Effector memory CD8-positive, alpha-beta T cell (primary cell): ENCODE measurements at regions not wholly inside any gene's neighbourhood (a gene's known extent, or its start where the extent isn't known, plus 50 kb on each side); places are given as distances from the start of the nearest gene placed in this dataset.

ENCODE experiments used
- ATAC-seq: fragments of 150-1000 bp; cut with Tn5 transposase; replicated peaks from 2 replicates; pipeline ENCODE4 v1.10.0; 2021; ENCODE audit warnings: mild to moderate bottlenecking, moderate library complexity
- DNase-seq, 3 experiments: peaks; one replicate each; pipeline ENCODE4 v3.0.0; 2021
- H3K27ac Mint-ChIP-seq, 2 donors: one replicate each; pipeline ENCODE4 v1.8.0; 2022; ENCODE audit warnings: mild to moderate bottlenecking in 2 of 2, mixed read lengths in 2 of 2, moderate library complexity in 2 of 2
- H3K27me3 Mint-ChIP-seq, 2 donors: one replicate each; pipeline ENCODE4 v1.8.0; 2022; ENCODE audit warnings: mixed read lengths in 2 of 2
- H3K36me3 Mint-ChIP-seq: one replicate; pipeline ENCODE4 v1.8.0; 2022; ENCODE audit warnings: mild to moderate bottlenecking, moderate library complexity, mixed read lengths; ENCODE audit not compliant: insufficient read depth
- H3K4me1 Mint-ChIP-seq, 2 donors: one replicate each; pipeline ENCODE4 v1.8.0; 2022; ENCODE audit warnings: low read depth in 2 of 2, mixed read lengths in 2 of 2
- H3K4me3 Mint-ChIP-seq, 2 donors: one replicate each; pipeline ENCODE4 v1.8.0; 2022; ENCODE audit warnings: mild to moderate bottlenecking in 2 of 2, mixed read lengths in 2 of 2, moderate library complexity in 2 of 2
- H3K9me3 Mint-ChIP-seq, 2 donors: one replicate each; pipeline ENCODE4 v1.8.0; 2022; ENCODE audit warnings: mixed read lengths in 2 of 2

- H3K4me3 Mint-ChIP-seq, result no peak overlapping the region
- no peak for ATAC-seq
- H3K36me3 Mint-ChIP-seq, result no peaks in the 10 kb centered on the region
- H3K9me3 Mint-ChIP-seq, result no peaks in the 10 kb centered on the region
- H3K27me3 Mint-ChIP-seq, result no peaks in the 10 kb centered on the region
- no peak for DNase-seq
- no peaks in the 10 kb centered on the region for H3K4me1 Mint-ChIP-seq
- no peak overlapping the region for H3K27ac Mint-ChIP-seq
Measured at GRCh38 chr18:11327391-11328009, 178.1 kb upstream of the PIEZO2 start.

DNA sequence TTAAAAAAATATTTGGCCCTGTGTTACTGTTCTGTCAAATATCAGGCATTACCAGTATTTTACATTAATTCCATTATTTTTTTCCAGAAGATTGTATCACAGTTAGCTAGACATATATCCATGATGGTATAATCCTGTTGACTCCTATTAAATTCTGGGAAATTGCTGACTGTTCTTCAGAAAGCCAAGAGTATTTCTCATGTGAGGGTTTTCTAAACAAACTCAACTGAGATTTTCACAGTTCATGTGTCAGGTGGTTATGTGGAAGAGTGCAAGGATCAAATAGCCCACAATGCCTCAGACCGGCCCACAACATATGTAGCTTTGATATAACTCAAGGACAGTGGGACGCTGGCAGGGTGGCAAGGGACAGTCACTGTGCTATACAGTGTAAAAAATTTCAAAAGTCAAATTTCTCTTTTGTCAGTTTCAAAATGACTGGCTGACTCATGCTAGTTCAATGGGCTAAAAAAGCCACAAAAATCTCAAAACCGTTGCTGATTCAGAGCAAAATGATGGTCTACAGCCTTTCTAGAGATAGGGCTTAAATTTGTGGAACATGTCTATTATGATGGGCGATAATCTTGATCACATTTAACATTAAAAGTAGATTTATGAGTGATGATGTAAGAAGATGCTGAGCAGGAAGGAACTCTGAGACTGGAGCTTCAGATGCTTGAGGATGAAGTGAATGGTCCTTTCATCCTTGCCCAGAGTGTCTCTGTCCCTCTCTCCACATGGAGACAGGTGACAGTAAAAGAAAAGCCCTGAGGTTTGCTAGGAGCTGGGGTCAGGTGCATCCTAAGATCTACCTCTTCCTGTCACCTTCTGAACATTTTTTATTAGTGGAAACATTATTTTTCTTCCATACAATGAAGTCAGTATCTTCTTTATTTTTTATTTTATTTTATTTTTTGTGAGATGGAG is 175.8 kb upstream of the PIEZO2 start:
- H3K27me3 Mint-ChIP-seq, result no peaks in the 10 kb centered on the region
- no peak overlapping the region for H3K4me3 Mint-ChIP-seq
- H3K9me3 Mint-ChIP-seq, result no peaks in the 10 kb centered on the region
- no peak overlapping the region for H3K27ac Mint-ChIP-seq
- DNase-seq (no peak), ATAC-seq (no peak)
- no peaks in the 10 kb centered on the region for H3K4me1 Mint-ChIP-seq
- no peaks in the 10 kb centered on the region for H3K36me3 Mint-ChIP-seq

GRCh38 chr18:11324510-11324909 is 175.1 kb upstream of the PIEZO2 start:
- Mint-ChIP-seq H3K4me3 (no peak overlapping the region), H3K9me3 (no peaks in the 10 kb centered on the region), H3K4me1 (no peaks in the 10 kb centered on the region), H3K27me3 (no peaks in the 10 kb centered on the region), H3K27ac (no peak overlapping the region), H3K36me3 (no peaks in the 10 kb centered on the region)
- ATAC-seq (no peak), DNase-seq (no peak)

DNA sequence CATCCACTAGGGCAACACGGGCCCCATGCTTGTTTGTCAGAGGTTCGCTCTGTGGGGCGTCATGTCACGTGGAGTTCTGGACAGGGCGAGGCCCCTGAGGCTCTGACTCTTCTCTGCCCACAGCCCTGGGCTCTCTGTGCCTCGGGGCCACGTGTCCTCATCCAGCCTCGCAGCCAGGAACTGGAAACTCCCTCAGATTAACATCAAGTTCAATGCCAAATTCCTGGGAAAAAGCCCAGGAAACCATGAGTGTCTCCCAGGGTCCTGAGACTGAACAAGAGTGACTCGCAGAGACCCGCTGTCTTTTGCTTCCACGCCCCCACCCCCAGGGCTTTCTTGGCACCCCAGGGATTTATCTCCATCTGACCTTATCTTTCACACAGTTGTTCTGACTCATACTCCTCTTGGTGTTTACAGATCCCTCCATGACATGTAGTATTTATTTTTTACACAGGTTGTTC is 174.0 kb upstream of the PIEZO2 start:
- no peak overlapping the region for H3K27ac Mint-ChIP-seq
- H3K4me3 Mint-ChIP-seq, result no peak overlapping the region
- H3K27me3 Mint-ChIP-seq, result no peaks in the 10 kb centered on the region
- no peaks in the 10 kb centered on the region for H3K4me1 Mint-ChIP-seq
- ATAC-seq (no peak), DNase-seq (no peak)
- H3K9me3 Mint-ChIP-seq, result no peaks in the 10 kb centered on the region
- no peaks in the 10 kb centered on the region for H3K36me3 Mint-ChIP-seq

DNA sequence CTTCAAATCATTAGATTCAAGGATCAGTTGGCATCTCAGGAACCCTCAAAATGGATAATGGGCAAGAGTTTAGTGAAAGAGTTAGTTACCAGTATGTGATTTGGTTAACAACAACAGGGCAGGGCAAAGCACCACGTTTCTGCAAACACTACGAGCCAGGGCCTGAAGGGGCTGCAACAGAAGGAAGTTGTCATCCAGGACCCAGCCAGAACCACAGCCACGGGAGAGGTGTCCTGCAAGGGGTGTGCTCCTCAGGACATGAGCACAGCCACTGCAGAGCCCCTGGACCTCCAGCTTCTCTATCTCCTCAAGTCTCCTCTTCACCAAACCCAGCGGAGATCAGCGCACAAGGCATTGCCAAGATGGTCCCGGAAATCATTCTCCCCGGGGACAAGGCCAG is 173.3 kb upstream of the PIEZO2 start:
- no peak for DNase-seq
- Mint-ChIP-seq H3K36me3 (no peaks in the 10 kb centered on the region), H3K4me3 (no peak overlapping the region), H3K9me3 (no peaks in the 10 kb centered on the region), H3K4me1 (no peaks in the 10 kb centered on the region), H3K27me3 (no peaks in the 10 kb centered on the region), H3K27ac (no peak overlapping the region)
- ATAC-seq, result no peak

DNA sequence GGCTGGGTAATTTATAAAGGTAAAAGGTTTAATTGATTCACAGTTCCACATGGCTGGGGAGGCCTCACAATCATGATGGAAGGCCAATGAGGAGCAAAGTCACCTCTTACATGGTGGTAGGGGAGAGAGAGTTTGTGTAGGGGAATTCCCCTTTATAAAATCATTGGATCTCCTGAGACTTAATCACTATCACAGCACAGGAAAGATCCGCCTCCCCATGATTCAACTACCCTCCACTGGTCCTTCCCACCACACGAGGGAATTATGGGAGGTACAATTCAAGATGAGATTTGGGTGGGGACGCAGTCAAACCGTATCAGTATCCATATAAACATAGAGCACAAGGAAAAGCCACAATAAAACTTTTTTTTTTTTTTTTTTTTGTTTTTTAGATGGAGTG is 172.6 kb upstream of the PIEZO2 start:
- Mint-ChIP-seq H3K27ac (no peak overlapping the region), H3K4me3 (no peak overlapping the region), H3K36me3 (no peaks in the 10 kb centered on the region), H3K9me3 (no peaks in the 10 kb centered on the region), H3K4me1 (no peaks in the 10 kb centered on the region), H3K27me3 (no peaks in the 10 kb centered on the region)
- DNase-seq, result no peak
- no peak for ATAC-seq

DNA sequence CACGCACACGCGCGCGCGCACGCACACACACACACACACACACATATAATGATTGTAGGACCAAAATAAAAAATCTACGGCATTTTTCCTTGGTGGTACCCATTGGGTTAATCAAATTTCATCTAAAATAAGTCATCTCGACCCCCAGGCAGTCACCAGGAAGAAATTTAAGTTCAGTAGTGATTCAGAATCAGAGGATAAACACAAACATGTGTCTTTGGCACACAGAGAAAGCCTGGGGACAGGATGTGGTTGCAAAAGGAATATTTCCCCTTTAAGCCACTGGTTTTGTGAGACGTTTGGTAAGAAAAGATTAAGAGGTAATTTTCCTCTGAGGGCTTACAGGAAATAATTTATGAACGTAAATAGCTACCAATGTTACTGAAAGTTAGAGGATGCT is 171.6 kb upstream of the PIEZO2 start:
- H3K9me3 Mint-ChIP-seq, result no peaks in the 10 kb centered on the region
- H3K27ac Mint-ChIP-seq, result no peak overlapping the region
- no peak overlapping the region for H3K4me3 Mint-ChIP-seq
- H3K27me3 Mint-ChIP-seq, result no peaks in the 10 kb centered on the region
- no peaks in the 10 kb centered on the region for H3K36me3 Mint-ChIP-seq
- ATAC-seq (no peak), DNase-seq (no peak)
- no peaks in the 10 kb centered on the region for H3K4me1 Mint-ChIP-seq

DNA sequence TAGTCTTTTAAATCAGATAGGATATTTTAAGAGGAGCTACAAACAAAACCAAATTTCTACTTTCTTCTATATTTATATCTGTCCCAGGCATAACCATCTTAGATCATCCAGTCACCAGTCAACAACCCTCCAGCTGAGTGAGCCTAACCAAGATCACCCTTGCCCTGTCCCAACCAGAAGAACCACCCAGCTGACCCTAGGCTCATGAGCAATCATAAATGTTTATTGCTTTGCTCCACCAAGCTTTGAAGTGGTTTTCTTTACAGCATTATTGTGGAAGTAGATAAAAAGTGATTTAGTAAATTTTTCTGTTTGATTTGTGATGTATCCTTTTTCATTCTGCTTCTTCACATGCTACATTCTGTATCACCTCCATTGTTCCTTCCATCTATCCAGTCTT is 167.2 kb upstream of the PIEZO2 start:
- Mint-ChIP-seq H3K4me1 (no peaks in the 10 kb centered on the region), H3K27me3 (no peaks in the 10 kb centered on the region), H3K4me3 (no peak overlapping the region), H3K27ac (no peak overlapping the region), H3K9me3 (peaks cover 0 to 2% of the 10 kb centered on the region in 2 donors), H3K36me3 (no peaks in the 10 kb centered on the region)
- DNase-seq (no peak), ATAC-seq (no peak)

DNA sequence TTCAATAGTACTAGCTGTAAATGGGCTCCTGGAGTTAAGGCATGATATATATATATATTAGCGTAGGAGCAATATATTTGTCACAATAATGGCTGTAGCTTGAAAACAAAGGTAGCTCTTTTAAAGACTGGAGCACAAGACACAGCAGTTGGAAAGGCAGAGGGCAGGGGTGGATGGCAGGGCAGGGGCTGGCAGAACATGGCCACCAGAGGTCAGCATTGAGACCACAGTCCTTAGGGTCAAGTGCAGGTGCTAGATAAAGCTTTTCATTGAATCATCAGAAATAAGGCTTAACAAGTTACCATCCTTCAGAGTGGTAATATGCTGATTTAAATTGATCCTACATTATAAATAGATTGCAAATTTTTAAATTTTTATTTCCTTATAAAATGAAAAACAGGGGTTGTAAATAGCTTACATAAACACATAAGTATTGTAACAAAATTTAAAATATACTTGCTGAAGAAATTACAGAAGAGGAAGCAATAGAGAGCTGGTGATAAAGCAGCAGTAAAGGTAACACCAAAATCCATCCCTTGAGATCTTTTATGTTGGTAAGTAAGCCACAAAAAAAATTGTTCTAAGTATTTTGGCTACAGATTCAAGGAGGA is 161.2 kb upstream of the PIEZO2 start:
- peaks cover 0 to 3% of the 10 kb centered on the region in 2 donors for H3K4me1 Mint-ChIP-seq

DNA sequence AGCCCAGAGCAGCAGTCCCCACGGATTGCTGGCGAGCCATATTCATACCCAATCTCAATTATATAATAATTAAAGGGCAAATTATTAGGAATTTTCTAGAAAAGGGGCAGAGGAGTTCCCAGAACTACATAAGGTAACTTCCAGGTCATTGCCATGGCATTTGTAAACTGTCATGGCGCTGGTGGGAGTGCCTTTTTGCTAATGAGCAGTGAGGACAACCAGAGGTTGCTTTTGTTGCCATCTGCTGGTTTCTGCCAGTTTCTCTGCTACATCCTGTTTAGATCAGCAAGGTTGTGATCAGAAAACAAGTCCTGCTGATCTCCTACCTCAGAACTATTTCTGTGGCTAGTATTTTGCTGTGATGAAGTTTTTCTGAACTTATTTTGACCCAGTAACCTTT is 159.8 kb upstream of the PIEZO2 start:
- ATAC-seq, result no peak
- Mint-ChIP-seq H3K27ac (no peak overlapping the region), H3K4me3 (no peak overlapping the region), H3K4me1 (peaks cover 0 to 3% of the 10 kb centered on the region in 2 donors), H3K36me3 (no peaks in the 10 kb centered on the region), H3K27me3 (no peaks in the 10 kb centered on the region), H3K9me3 (peaks cover 0 to 6% of the 10 kb centered on the region in 2 donors)
- no peak for DNase-seq

More for the DNA sequence above, 161.2 kb upstream of the PIEZO2 start:
- Mint-ChIP-seq H3K27ac (no peak overlapping the region), H3K27me3 (no peaks in the 10 kb centered on the region), H3K4me3 (no peak overlapping the region), H3K9me3 (peaks cover 0 to 5% of the 10 kb centered on the region in 2 donors), H3K36me3 (no peaks in the 10 kb centered on the region)
- ATAC-seq (no peak), DNase-seq (no peak)

- Mint-ChIP-seq H3K27ac (no peak overlapping the region), H3K4me3 (no peak overlapping the region), H3K4me1 (peaks cover 0 to 3% of the 10 kb centered on the region in 2 donors), H3K36me3 (no peaks in the 10 kb centered on the region), H3K27me3 (no peaks in the 10 kb centered on the region), H3K9me3 (peaks cover 0 to 6% of the 10 kb centered on the region in 2 donors)
- no peak for DNase-seq
- ATAC-seq, result no peak
Measured at GRCh38 chr18:11308499-11308898, 159.1 kb upstream of the PIEZO2 start.

GRCh38 chr18:11307716-11308115 is 158.3 kb upstream of the PIEZO2 start:
- Mint-ChIP-seq H3K4me1 (peaks cover 0 to 3% of the 10 kb centered on the region in 2 donors), H3K27me3 (no peaks in the 10 kb centered on the region), H3K36me3 (no peaks in the 10 kb centered on the region), H3K4me3 (no peak overlapping the region), H3K9me3 (peaks cover 0 to 9% of the 10 kb centered on the region in 2 donors), H3K27ac (no peak overlapping the region)
- no peak for ATAC-seq
- no peak for DNase-seq

DNA sequence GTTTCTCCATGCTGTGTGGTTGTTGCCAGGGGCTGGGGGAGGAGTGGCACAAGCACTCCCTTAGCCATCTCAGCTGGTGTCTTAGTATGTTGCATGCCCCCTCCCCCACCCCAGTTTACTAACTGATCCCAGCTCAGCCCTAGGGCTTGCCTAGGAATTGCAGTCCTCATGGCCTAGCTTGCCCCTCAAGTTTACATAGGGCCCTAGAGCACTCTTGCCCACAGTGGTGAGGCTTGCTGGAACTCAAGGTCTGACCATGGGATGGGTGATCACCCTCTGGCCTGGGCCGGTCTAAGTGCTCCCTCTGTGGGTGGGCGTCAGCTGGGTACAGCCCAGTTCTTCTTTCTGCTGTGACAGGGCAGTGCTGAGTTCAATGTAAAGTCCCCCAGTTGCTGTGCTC is 156.1 kb upstream of the PIEZO2 start:
- H3K4me1 Mint-ChIP-seq, result peaks cover 0 to 3% of the 10 kb centered on the region in 2 donors
- ATAC-seq (no peak), DNase-seq (no peak)
- H3K4me3 Mint-ChIP-seq, result no peak overlapping the region
- H3K27ac Mint-ChIP-seq, result no peak overlapping the region
- no peaks in the 10 kb centered on the region for H3K27me3 Mint-ChIP-seq
- H3K9me3 Mint-ChIP-seq, result peaks cover 6 to 10% of the 10 kb centered on the region in 2 donors
- no peaks in the 10 kb centered on the region for H3K36me3 Mint-ChIP-seq

DNA sequence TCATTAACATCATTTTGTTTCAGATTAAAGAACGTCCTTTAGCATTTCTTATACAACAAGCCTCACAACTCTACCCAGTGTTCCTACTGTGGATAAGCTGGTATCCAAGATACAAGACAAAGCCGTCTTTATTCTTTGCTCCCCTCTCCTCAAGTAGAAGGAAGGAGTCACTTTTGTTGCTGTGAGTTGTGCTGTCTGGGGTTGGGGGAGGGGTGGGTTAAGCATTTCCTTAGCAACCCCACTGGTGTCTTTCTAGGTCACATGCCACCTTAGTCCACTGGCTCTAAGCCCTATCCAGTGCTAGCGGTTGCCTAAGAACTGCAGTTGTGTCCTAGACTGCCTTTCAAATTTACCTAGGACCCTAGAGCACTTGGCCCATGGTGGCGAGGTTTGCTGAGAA is 155.6 kb upstream of the PIEZO2 start:
- ATAC-seq (no peak), DNase-seq (no peak)
- H3K27me3 Mint-ChIP-seq, result no peaks in the 10 kb centered on the region
- peaks cover 10 to 11% of the 10 kb centered on the region in 2 donors for H3K9me3 Mint-ChIP-seq
- H3K27ac Mint-ChIP-seq, result no peak overlapping the region
- no peak overlapping the region for H3K4me3 Mint-ChIP-seq
- no peaks in the 10 kb centered on the region for H3K36me3 Mint-ChIP-seq
- peaks cover 0 to 3% of the 10 kb centered on the region in 2 donors for H3K4me1 Mint-ChIP-seq
